GM19397 (cell line): ENCODE measurements at regions not wholly inside any gene's neighbourhood (a gene's known extent, or its start where the extent isn't known, plus 50 kb on each side); places are given as distances from the start of the nearest gene placed in this dataset.

ENCODE experiments used
- ATAC-seq: cut with Tn5 transposase; IDR thresholded peaks from one replicate; pipeline ENCODE4 v1.9.1; 2021; ENCODE audit warnings: mild to moderate bottlenecking, moderate library complexity; ENCODE audit not compliant: unreplicated experiment

DNA sequence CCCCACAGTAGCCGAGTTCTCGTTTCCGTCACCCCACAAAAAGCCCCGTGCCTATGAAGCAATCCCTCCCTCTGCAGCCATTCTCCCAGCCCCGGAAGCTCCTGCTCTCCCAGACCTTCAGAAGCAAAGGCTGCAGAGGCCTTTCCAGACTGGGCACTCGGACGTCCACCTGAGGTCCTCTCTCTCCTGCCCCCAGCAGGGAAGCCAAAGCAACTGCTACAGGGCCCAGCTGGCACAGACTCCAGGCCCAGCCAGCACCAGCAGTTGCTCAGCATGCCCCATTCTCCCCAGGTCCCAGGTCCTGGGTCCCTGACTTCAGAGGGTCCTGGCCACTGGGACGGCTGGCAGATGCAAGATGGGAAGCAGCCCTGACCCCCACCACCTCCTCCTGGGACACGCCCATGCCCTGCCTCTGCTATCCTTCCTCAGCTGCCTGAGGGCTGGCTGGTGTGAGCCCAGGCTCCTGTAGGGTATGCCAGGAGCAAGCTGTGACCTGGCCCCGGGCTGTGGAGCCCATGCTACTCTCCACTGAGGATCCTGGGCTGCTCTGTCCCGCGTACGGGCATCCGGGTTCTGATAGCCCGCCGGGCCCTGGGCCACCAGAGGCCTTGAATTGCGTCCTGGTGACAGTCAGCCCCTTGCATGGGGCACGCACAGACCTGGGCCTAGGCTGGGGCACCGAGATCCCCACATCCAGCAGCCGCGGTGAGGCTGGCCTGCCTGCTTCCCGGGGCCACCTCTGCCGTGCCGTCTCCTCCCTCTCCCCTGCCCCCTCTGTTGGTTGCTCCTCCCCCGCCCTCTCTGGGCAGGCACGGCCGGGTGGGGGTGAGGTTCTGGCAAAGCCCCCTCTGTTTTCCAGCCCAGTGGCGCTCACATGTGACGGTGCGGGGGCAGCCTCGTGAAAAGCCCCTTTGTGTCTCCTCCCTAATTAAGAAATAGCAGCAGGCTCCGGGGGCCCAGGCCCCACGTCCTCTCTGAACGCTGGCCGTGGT, 1310.3 kb downstream of the BRD1 start:
- no peak for ATAC-seq

DNA sequence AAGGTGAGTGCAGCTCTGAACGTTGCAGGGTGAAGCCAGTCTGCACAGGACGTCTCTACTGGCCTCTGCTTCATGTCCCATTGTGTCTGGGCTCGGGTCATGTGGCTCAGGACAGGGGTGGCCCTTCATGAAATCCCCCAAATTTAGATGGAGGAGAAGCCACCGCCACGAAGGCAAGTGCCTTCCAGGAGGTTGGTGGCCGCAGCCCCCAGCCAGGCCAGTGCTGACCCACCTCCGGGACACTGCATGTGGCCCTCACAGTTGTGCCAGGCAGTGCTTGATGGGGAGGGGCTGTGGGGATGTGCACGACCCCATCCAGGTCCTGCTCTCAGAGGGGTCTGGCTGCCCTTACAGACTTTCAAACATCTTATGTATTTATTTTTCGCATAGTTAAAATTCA, 1311.1 kb downstream of the BRD1 start:
- ATAC-seq: no peak

DNA sequence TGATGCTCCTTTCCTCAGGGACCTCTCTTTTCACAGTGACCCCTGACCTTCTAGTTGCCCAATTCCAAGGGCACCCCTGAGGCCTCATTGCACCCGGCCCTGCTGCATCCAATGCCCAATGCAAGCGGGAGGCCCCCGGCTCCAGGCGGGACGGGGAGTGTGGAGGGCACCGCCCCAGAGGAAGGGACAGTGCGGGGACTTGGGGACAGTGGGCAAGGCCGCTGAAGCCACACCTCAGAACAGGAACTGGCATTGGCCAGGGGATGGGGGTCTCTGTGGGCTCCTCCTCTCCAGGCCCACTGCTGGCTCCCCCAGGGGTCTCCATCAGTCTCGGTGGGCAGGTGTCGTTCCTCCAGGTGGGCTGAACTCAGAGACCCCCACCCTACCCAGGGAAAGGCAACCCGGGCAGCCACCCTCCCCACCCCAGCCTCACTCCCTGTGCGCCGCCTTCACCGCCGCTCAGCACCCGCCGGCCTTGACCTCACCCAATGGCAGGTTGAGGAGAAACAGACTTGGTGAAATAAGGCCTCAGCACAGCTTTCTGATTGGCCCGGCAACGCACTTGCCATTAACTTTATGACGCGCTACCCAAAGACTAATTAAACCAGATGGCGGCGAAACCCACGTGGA, 1312.0 kb downstream of the BRD1 start:
- ATAC-seq: no peak

DNA sequence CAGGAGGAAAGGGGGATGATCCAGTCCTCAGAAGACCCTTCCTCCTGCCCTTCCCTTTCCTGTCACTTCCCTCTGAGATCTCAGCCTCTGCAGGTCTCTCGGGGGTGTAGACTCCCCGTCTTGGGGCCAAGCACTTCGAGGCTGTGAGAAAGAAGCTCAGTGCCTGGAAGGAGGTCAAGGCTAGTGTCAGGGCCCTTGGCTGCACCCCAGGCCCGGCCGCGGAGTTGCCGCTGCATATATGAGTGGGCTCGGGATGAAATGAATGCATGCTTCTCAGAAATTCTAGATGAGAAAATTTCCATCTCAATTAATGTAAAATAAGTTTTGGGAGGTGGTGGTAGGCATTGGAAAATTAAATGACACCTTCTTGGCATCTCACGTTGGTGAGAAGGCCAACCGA, 1313.7 kb downstream of the BRD1 start:
- no peak for ATAC-seq

DNA sequence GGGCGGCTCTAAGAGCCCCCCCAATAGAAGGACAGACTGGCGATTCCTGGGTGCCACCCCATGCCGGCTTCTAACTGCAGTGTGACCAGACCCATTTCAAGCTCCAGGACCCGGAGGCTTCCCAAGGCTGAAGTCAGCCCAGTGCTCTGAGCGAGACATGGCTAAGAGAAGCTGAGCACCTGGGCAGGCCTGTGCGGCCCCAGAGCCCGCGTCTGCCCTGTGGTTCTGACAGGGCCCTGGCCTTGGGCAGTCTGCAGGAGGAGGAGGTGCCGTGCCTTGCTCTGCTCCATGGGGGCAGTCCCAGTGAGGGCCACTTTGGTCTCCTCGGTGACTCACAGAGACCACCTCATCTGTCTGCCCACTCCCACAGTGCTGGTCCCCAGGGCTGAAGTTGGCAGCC, 1314.2 kb downstream of the BRD1 start:
- ATAC-seq: no peak

DNA sequence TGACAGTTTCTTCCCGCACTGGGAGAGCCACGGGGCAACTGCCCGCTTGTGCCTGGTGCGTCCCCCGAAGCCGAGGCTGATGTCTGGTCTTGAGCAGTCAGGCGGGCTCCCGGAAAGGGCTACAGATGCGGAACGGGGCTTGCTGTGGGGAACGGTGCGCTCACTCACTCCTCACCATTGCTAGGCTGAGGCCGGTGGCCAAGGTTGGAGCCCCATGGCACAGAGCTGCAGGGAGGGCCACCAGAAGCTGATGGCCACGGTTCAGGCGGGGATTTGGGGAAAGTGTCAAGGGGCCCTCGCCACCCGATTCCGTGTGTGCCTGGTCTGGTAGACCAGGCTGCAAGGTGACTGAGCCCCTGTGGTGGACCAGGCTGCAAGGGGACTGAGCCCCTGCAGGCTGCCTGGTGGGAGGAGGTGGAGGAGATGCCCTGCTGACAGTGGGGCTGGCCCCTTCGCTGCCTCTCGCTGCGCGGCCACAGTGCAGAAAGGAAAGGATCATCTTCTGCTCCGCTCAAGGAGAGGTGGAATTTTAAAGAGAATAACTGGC, 1315.8 kb downstream of the BRD1 start:
- no peak for ATAC-seq

DNA sequence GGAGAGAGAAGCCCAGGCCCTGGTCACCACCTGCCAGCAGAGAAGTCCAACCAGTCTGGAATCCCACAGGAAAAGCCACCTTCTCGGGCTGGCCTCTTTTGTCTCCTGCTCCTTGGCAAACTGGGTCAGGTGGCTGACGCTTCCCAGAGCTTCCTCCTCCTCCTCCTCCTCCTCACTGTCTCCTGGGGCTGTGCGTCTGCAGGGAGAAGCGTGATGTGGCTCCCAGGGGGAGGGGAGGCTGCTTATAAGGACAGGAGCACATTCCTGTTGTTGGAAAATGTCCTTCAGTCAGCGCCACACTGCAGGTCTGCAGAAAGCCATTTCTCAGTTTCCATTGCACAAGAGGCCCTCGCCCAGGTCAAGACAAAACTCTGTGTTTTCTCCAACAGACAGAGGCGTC, 1316.5 kb downstream of the BRD1 start:
- no peak for ATAC-seq

DNA sequence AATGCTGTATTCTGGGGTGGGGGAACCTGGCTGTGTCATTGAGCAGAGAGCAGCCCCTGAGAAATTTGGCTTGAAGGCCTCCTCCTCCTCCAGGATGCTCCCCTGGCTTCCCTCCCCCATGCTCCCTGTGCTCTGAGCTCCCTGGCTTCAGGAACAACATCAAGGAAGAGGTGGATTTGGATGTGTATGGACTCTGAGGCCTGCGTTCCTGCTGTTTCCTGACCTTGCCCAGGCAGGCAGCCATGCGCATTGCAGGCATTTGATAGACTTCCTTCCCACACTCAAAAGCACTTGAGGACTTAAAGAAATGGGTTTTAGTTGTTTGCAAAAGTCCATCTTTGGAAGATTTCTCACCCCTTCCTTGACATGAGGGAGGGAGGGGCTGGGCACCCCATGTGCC, 1317.1 kb downstream of the BRD1 start:
- no peak for ATAC-seq

DNA sequence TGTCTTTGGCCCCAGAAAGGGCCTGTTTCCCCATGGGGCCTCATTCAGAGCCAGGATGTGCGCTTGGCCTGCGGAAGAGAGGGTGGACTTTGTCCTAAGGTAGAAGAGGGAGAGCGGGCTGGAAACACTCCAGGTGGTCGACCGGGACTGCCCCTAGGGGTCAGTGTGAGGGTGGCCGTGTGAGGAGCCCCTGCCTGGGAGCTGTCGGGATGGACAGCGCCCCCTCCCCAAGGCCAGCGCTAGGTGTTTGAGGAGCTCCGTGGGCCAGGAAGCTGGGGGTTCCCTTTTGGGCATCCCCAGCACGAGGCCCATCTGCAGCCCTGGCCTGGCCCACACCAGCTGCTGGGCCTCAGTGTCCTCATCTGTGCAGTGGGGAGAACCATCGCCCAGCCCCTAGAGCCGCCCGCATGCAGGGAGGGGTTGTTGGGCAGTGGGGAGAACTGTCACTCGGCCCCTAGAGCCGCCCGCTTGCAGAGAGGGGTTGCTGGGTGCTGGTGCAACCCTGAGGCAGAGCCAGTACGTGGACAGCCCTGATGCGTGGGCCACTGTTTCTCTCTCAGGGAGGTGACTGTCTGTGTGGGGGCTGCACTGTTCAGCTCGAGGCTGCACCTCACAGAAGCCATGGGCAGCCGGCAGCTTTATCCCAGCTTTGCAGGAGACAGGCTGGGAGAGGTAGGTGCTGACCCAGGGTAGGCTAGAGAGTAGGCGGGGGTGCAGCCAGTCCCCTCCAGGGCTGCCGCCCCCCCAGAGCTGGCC, 1319.9 kb downstream of the BRD1 start:
- no peak for ATAC-seq

DNA sequence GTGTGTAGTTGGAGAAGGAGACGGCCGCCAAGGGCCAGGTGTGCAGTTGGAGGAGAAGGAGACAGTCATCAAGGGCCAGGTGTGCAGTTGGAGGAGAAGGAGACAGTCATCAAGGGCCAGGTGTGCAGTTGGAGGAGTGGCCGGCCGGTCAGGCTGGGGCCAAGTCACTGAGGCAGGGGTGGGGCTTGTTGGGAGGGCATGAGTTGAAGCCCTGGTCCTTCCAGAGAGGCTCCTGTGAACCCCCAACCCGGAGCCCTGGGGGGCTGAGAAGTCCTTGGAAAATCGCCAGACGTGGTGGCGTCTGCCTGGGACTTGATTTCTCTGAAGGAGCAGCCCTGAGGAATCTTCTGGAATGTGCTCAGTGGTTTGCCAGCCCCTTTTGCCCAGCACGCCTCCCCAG, 1320.5 kb downstream of the BRD1 start:
- no peak for ATAC-seq

DNA sequence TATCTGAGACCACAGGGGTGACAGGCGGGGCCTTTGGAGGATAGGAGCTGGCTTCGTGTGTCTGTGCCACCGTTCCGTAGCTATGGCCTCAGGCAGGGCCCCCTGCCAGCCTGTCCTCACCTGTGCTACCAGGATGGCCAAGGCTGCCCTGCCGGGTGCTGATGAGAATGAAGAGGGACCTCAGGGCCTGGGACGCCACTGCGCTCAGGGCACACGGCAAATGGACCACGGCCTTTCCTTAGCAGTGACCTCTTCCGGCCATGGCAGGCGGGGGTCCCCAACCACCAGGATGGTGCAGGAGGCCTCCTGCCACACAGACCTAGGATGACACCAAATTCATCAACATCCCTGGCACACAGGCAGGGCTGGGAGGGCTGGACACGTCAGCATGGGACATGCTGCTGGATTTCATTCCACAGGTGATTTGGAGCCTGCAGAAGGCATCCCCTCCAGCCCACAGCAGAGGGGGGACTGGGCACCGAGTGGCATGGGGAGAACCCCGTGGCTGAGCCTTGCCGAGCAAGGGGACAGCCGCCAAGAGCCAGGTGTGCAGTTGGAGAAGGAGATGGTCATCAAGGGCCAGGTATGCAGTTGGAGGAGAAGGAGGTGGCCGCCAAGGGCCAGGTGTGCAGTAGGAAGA, 1321.0 kb downstream of the BRD1 start:
- no peak for ATAC-seq

DNA sequence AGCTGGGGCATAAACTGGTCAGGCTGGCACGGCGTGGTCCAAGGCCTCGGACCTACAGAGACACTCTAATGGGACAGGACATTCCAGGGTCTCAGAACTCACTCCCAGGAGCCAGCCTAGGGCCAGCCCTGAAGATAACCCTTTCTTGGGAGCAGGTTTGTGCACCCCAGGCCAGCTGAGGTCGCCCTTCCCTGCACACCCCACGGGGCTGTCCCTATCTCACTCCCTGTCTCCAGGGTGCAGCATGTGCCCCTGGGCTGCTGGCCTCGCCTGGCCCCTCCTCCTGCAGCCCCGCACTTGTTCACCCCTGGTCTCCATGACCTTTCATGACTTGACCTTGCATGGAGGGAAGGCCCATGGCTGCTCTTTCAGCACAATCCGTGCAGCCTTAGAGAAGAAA, 1321.8 kb downstream of the BRD1 start:
- ATAC-seq: no peak

DNA sequence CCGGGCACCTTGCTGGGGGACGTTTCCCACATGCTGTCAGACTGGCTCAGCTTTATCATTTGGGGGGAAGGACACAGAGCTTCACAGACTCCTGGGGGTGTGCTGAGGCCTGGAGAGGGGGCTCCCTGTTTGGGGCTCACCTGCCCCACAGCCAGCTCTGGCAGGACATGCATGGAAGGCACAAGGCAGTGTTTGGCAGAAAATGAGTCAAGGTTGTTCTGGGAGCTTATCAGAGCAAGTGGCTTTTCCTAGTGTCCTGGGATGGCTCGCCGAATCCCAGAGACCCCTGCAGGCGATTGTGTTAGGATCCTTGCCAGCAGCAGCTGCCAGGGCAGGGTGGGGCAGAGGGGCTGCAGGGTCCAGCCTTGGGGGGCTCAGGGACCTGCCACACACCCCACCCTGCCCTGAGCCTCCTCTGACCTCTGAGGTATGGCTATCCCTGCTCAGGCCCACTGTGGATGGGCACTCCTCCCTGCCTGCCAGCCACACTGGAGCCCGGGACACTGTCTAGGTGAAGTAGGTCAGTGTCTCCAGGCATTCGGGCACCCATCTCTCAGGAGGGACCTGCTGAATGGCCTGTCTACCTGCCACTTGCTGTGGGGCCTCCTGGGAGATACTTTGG, 1323.0 kb downstream of the BRD1 start:
- ATAC-seq: no peak

DNA sequence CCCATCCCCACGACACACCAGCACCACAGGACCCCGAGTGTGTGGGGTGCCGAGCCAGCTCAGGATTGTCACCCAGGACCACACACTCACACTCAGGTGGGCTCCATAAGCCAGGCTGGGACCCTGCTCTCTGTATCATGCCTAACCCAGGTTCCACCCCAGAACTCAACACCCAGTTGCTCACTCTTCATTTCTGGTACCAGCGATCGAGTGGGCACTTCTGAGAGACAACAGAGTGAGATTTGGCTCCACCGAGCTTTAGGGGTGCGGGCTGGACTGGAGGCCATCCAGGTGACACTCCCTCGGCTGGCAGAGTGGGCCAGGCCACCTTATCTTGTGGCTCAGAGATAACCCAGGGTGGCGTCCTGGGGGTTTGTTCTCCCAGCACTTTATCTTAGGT, 1323.8 kb downstream of the BRD1 start:
- no peak for ATAC-seq

DNA sequence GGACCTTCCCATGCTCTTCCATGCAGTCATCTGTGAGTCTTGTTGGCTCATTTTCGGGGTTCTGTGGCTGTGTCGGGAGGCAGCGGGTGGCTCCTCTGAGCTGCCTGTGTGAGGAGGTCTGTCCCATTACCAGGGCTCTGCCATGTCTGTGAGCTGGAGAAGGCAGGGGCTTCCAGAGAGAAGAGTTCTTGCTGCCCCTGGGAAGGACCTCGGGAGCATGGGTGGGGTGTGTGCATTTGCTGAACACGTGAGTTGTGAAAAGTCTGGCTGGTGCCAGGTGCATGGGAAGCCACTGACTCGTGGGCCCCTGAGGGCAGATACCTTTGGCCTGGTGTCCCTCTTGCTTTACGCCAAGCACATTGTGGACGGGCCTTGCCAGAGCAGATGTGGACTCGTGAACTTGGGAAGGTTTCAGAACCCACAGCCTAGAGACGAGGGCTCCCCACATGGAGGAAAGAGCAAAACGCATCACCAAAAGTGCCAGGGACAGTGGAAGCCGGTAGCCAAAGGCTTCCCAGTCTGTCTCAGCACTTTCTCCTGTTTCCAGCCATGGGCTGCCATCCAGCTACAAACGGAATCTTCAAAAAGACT, 1324.5 kb downstream of the BRD1 start:
- no peak for ATAC-seq

DNA sequence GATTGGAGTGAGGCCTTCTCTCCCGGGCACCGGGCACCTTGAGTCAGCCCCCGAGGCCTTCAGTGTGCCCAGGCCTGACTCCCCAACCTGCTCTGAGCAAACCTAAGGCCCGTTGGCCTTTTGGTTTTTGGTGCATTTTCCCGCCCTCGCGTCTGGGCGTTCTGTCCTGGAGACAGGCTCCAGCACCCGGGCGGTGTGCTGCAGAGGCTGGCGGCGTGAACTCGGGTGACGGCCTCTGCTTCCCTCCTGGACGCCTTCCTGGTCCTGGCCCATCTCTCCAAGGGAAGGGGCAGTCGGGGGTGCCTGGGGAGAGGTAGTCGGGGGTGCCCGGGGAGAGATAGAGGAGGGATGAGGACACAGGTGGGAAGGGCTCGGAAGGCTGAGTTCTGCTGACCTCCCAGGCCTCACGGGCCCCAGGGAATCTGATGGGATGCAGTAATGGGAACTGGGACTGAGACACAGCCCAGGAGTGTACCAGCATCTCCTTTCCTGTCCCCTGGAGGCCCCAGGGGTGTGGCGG, 1326.4 kb downstream of the BRD1 start:
- ATAC-seq: no peak

DNA sequence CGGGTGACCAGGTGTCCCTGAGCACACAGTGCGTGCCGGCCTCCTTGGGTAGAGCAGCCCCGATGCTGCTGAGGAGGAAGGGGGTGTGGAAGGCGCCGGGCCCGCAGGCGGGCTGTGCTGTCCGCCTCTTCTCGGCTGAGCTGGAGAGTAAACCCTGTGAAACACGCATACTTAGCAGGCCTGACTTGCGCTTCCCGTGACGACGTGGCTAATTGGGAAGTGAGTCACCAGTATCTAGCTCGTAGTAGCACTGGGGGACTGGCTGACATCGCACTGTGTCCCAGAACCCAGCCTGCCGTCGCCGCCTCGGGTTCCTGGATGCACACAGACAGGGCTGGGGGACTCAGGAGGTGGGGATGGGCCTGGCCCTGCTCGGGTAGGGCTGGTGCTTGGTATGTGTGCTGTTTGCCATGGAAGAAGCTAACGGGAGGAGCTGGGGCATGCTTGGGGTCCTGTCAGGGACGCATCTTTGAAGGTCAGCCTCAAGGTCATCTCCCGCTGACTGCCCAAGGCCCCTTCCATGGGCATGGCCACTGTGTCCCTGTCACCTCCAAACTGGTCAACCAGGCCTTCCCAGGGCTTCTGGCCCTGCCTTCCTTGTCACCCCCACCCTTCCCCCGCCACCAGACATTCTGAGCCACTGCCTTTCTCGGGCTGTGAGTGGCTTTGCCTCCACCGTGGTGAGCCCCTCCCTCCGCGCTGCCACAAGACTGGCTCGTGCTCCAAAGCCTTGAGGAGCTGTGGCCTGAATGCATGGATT, 1327.0 kb downstream of the BRD1 start:
- ATAC-seq: no peak

DNA sequence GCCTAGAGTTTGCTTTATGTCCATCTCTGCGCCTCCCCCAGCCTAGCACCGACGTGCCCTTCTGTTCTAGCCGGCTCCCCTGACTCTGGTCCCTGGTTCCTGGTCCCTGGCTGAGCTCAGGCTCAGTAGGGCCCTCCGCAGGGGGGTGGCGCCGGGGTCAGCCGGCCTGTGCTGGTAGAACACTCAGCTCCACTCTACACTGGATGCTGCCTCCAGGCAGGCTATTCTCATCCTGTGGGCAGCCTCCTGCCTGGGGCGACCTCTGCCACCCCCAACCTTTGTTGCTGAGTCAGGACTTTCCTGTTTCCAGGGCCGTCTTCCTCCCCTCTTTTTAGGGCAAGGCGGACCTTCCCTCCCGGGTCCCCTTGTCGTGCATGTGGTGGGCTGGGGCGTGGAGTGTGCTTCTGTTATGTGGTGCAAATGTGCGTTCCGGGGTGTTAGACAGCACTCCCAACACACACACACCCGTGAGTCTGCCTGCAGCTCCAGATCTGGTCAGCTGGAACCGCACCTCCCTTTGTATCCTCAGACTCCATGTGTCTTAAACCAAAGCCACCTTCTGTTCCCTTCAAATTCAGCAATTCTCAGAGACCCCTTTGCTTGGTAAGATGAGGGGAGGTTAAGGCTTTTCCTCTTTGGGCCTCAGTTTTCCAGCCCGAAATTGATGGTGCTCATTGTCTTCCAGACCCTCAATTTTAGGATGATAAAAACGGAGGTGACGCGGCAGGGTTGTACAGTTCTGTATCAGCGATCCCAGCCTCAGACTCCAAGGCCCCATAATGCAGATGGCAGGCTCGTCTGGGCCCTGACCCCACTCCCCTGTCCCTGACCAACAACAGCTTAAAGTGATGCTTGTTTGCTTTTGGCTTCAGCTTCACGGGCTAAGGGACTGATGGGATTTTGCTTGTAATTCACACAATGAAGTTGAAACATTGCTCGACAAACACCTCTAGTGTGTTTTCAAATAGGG, 1327.9 kb downstream of the BRD1 start:
- ATAC-seq: no peak
